GM19025 (cell line): ENCODE measurements at regions not wholly inside any gene's neighbourhood (a gene's known extent, or its start where the extent isn't known, plus 50 kb on each side); places are given as distances from the start of the nearest gene placed in this dataset.

ENCODE experiments used
- ATAC-seq: cut with Tn5 transposase; IDR thresholded peaks from one replicate; pipeline ENCODE4 v1.9.1; 2021; ENCODE audit warnings: mild to moderate bottlenecking, low read depth, moderate library complexity; ENCODE audit not compliant: unreplicated experiment

- ATAC-seq, result no peak
Measured at GRCh38 chr12:91616416-91616815, 433.8 kb upstream of the DCN start.

- no peak for ATAC-seq
Measured at GRCh38 chr12:91613223-91613779, 430.7 kb upstream of the DCN start.

GRCh38 chr12:91610561-91610960, 427.9 kb upstream of the DCN start:
- no peak for ATAC-seq

- ATAC-seq, result no peak
Measured at GRCh38 chr12:91609283-91609682, 426.7 kb upstream of the DCN start.

- ATAC-seq, result no peak
Measured at GRCh38 chr12:91608542-91608941, 425.9 kb upstream of the DCN start.

- ATAC-seq, result no peak
Measured at GRCh38 chr12:91606662-91607377, 424.2 kb upstream of the DCN start.

- ATAC-seq, result no peak
Measured at GRCh38 chr12:91604897-91605296, 422.3 kb upstream of the DCN start.

- no peak for ATAC-seq
Measured at GRCh38 chr12:91603060-91603459, 420.4 kb upstream of the DCN start.

GRCh38 chr12:91601054-91601453, 418.4 kb upstream of the DCN start:
- no peak for ATAC-seq

GRCh38 chr12:91594715-91595114, 412.1 kb upstream of the DCN start:
- ATAC-seq, result no peak

GRCh38 chr12:91591639-91591987, 409.0 kb upstream of the DCN start:
- ATAC-seq, result no peak

- ATAC-seq, result no peak
Measured at GRCh38 chr12:91590966-91591638, 408.5 kb upstream of the DCN start.

- no peak for ATAC-seq
Measured at GRCh38 chr12:91588874-91589454, 406.3 kb upstream of the DCN start.

GRCh38 chr12:91586015-91586414, 403.4 kb upstream of the DCN start:
- ATAC-seq, result no peak

- no peak for ATAC-seq
Measured at GRCh38 chr12:91582811-91583210, 400.2 kb upstream of the DCN start.

- no peak for ATAC-seq
Measured at GRCh38 chr12:91579516-91580263, 397.1 kb upstream of the DCN start.

- ATAC-seq, result no peak
Measured at GRCh38 chr12:91577586-91578539, 395.2 kb upstream of the DCN start.

GRCh38 chr12:91576432-91576831, 393.8 kb upstream of the DCN start:
- no peak for ATAC-seq

- ATAC-seq, result no peak
Measured at GRCh38 chr12:91575630-91576029, 393.0 kb upstream of the DCN start.

GRCh38 chr12:91574975-91575374, 392.4 kb upstream of the DCN start:
- ATAC-seq, result no peak
